T-helper 2 cell treated with Interferon-gamma antibody and Interleukin-4, amounts not matched to agents 5 μg/mL and 100 μg/mL, for 36 hours (primary cell): ENCODE measurements at regions not wholly inside any gene's neighbourhood (a gene's known extent, or its start where the extent isn't known, plus 50 kb on each side); places are given as distances from the start of the nearest gene placed in this dataset.

Source experiments
- DNase-seq: peaks from one replicate; pipeline ENCODE4 v3.0.0; 2021; ENCODE audit warnings: low spot score
- H3K27ac Mint-ChIP-seq: one replicate; pipeline ENCODE4 v1.8.0; 2021; ENCODE audit warnings: mild to moderate bottlenecking, mixed read lengths
- H3K27me3 Mint-ChIP-seq: one replicate; pipeline ENCODE4 v1.8.0; 2021; ENCODE audit warnings: low read depth, mixed read lengths
- H3K36me3 Mint-ChIP-seq: one replicate; pipeline ENCODE4 v1.8.0; 2021; ENCODE audit warnings: low read depth, mixed read lengths
- H3K4me1 Mint-ChIP-seq: one replicate; pipeline ENCODE4 v1.8.0; 2021; ENCODE audit warnings: low read depth, mixed read lengths
- H3K4me3 Mint-ChIP-seq: one replicate; pipeline ENCODE4 v1.8.0; 2022; ENCODE audit warnings: mild to moderate bottlenecking, moderate library complexity, mixed read lengths
- H3K9me3 Mint-ChIP-seq: one replicate; pipeline ENCODE4 v1.8.0; 2021; ENCODE audit warnings: mixed read lengths

GRCh38 chr4:38211885-38212284 lies 251.7 kb downstream of the PTTG2 start:
- H3K27me3 Mint-ChIP-seq, result peaks cover 17% of the 10 kb centered on the region
- H3K9me3 Mint-ChIP-seq, result no peaks in the 10 kb centered on the region
- no peak overlapping the region for H3K27ac Mint-ChIP-seq
- no peaks in the 10 kb centered on the region for H3K4me1 Mint-ChIP-seq
- H3K36me3 Mint-ChIP-seq, result no peaks in the 10 kb centered on the region
- DNase-seq, result no peak
- H3K4me3 Mint-ChIP-seq, result no peak overlapping the region

- Mint-ChIP-seq H3K4me1 (no peaks in the 10 kb centered on the region), H3K9me3 (no peaks in the 10 kb centered on the region), H3K4me3 (no peak overlapping the region), H3K36me3 (no peaks in the 10 kb centered on the region), H3K27me3 (peaks cover 18% of the 10 kb centered on the region), H3K27ac (no peak overlapping the region)
- no peak for DNase-seq
Observed at GRCh38 chr4:38213083-38213805, 253.0 kb downstream of the PTTG2 start.

DNA sequence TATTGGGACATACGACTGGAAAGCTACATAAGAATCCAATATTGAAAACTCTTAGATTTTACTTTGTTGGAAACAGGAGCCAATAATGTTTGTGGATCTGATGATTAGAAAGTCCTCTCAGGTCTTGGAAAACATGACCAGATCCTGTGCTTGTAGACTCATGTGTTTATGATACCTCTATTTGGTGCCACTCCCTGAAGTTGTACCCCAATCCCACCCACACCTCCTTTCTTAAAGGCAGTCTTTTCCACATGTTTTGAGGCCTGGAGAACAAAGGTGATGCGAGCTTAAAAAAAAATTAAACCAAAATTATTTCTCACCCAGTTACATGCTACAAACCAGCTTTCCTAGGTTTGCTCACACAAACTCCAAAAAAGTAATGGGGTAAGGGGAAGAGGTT lies 262.7 kb downstream of the PTTG2 start:
- H3K9me3 Mint-ChIP-seq, result no peaks in the 10 kb centered on the region

DNA sequence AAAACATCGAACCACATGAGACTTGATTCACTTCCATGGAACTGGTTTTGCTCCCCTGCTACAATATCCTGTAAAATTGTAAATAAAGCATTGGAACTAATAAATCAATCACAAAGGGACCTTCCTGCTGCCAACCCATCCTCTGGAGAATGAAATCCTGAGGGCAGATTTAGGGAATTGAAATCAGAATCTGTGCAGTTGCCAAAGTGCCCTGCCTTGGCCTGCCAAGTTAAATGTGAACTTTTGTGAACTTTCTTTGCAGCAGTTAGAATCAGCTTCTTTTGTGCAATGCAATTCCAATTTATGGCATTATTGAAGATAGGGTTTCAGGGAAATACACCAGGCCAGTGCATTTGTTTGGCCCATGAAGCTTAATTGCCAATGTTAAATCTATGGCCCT lies 263.1 kb downstream of the PTTG2 start:
- Mint-ChIP-seq H3K36me3 (no peaks in the 10 kb centered on the region), H3K4me3 (no peak overlapping the region), H3K27me3 (peaks cover 14% of the 10 kb centered on the region), H3K4me1 (no peaks in the 10 kb centered on the region), H3K27ac (no peak overlapping the region), H3K9me3 (no peaks in the 10 kb centered on the region)
- no peak for DNase-seq

More for the DNA sequence above, 262.7 kb downstream of the PTTG2 start:
- DNase-seq, result no peak
- H3K36me3 Mint-ChIP-seq, result no peaks in the 10 kb centered on the region
- H3K4me1 Mint-ChIP-seq, result no peaks in the 10 kb centered on the region
- H3K4me3 Mint-ChIP-seq, result no peak overlapping the region
- no peak overlapping the region for H3K27ac Mint-ChIP-seq
- peaks cover 14% of the 10 kb centered on the region for H3K27me3 Mint-ChIP-seq

- Mint-ChIP-seq H3K9me3 (no peaks in the 10 kb centered on the region), H3K4me3 (no peak overlapping the region), H3K27ac (no peak overlapping the region), H3K27me3 (peaks cover 14% of the 10 kb centered on the region), H3K36me3 (no peaks in the 10 kb centered on the region), H3K4me1 (no peaks in the 10 kb centered on the region)
- DNase-seq, result no peak
Observed at GRCh38 chr4:38223782-38224236, 263.6 kb downstream of the PTTG2 start.

DNA sequence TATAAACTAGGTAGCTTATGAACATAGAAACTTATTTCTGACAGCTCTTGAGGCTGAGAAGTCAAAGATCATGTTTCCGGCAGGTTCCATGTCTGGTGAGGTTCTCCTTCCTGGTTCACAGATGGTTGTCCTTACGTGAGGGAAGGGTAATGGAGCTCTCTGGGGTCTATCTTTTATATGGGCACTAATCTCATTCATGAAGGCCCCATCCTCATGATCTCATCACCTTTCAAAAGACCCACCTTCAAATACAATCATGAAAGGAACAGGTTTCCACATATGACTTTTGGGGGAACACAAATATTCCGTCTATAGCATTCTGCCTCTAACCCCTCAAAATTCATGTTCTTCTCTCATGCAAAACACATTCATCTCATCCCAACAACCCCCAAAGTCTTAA lies 264.7 kb downstream of the PTTG2 start:
- no peak for DNase-seq
- H3K27me3 Mint-ChIP-seq, result peaks cover 13% of the 10 kb centered on the region
- no peaks in the 10 kb centered on the region for H3K36me3 Mint-ChIP-seq
- H3K9me3 Mint-ChIP-seq, result no peaks in the 10 kb centered on the region
- no peak overlapping the region for H3K27ac Mint-ChIP-seq
- no peak overlapping the region for H3K4me3 Mint-ChIP-seq
- no peaks in the 10 kb centered on the region for H3K4me1 Mint-ChIP-seq

GRCh38 chr4:38226170-38226569 lies 266.0 kb downstream of the PTTG2 start:
- Mint-ChIP-seq H3K4me1 (no peaks in the 10 kb centered on the region), H3K9me3 (no peaks in the 10 kb centered on the region), H3K36me3 (no peaks in the 10 kb centered on the region), H3K4me3 (no peak overlapping the region), H3K27ac (no peak overlapping the region), H3K27me3 (peaks cover 11% of the 10 kb centered on the region)
- no peak for DNase-seq

DNA sequence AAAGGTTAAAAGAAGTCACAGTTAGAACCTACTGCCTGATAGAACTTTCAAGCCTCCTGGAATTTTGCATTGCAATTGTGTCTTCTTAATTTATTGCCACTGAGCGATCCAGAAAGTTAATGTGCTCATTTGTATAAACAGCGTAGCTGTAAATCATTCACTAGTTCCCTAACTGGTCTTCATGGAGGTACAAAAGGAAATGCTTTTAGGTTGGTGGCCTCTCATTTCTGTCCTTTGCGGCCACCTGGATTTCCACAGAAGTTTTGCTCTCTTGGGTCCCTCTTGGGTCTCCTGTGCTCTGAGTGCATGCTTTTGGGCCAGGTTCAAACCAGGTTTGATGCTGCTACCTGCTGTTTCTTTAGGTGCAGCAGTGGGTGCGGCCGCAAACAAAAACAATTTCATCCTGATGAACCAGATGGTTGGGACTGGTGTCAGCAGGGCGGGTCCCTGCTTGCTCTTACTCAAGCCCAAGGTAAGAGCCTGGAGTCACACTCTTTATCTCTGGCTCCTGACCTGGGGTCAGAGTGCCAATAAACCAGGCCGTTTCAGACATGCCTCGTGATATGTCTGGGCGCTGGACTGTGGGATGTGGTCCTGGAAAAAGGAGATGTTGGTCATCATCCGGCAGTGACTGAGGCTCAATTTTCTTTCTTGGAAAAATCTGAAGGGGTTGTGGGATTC lies 270.1 kb downstream of the PTTG2 start:
- Mint-ChIP-seq H3K27me3 (peaks cover 9% of the 10 kb centered on the region), H3K9me3 (no peaks in the 10 kb centered on the region), H3K36me3 (no peaks in the 10 kb centered on the region), H3K4me3 (no peak overlapping the region), H3K27ac (no peak overlapping the region), H3K4me1 (no peaks in the 10 kb centered on the region)
- no peak for DNase-seq

DNA sequence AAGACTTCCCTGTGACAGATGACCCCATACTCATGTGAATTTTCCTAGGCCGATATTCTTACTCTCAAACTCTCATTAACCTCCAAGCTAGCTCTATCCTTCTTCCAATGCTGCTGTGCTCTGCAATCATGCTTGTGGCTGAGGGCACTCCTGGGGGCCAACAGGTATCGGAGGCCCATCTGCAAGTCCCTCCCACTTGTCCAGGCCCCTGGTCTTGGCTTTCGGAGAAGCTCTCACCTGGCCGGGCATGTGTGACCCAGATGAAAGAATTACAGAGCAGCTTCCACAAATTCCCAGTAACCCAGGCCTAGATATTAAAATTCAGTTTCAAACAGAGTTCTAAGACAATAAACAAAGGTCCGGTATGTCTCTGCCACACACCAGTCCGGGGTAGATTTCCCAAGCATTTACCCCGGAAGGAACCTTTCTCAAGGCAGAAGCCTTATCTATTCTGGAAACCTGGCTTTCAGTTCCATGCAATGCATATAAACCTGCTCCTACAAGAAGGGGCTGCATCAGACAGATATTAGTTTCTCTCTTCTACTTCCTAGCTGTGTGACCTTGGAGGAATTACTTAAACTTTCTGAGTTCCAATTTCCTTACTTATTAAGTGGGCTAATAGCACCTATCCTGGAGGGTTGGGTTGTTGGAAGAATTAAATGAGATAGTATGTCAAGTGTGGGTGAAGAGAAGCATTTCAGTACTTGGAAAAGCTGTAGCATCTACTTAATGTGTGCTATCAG lies 270.8 kb downstream of the PTTG2 start:
- Mint-ChIP-seq H3K27ac (no peak overlapping the region), H3K9me3 (no peaks in the 10 kb centered on the region), H3K4me1 (no peaks in the 10 kb centered on the region), H3K36me3 (no peaks in the 10 kb centered on the region), H3K27me3 (peaks cover 10% of the 10 kb centered on the region), H3K4me3 (no peak overlapping the region)
- DNase-seq, result no peak

GRCh38 chr4:38231626-38232025 lies 271.4 kb downstream of the PTTG2 start:
- no peaks in the 10 kb centered on the region for H3K9me3 Mint-ChIP-seq
- H3K27me3 Mint-ChIP-seq, result peaks cover 5% of the 10 kb centered on the region
- no peak overlapping the region for H3K27ac Mint-ChIP-seq
- no peak for DNase-seq
- no peak overlapping the region for H3K4me3 Mint-ChIP-seq
- no peaks in the 10 kb centered on the region for H3K4me1 Mint-ChIP-seq
- H3K36me3 Mint-ChIP-seq, result no peaks in the 10 kb centered on the region

GRCh38 chr4:38232741-38233140 lies 272.5 kb downstream of the PTTG2 start:
- Mint-ChIP-seq H3K4me1 (no peaks in the 10 kb centered on the region), H3K9me3 (no peaks in the 10 kb centered on the region), H3K27ac (no peak overlapping the region), H3K4me3 (no peak overlapping the region), H3K36me3 (no peaks in the 10 kb centered on the region), H3K27me3 (peaks cover 2% of the 10 kb centered on the region)
- no peak for DNase-seq

GRCh38 chr4:38233727-38234480 lies 273.7 kb downstream of the PTTG2 start:
- Mint-ChIP-seq H3K36me3 (no peaks in the 10 kb centered on the region), H3K4me1 (no peaks in the 10 kb centered on the region), H3K27me3 (peaks cover 2% of the 10 kb centered on the region), H3K4me3 (no peak overlapping the region), H3K9me3 (no peaks in the 10 kb centered on the region), H3K27ac (no peak overlapping the region)
- DNase-seq, result no peak

DNA sequence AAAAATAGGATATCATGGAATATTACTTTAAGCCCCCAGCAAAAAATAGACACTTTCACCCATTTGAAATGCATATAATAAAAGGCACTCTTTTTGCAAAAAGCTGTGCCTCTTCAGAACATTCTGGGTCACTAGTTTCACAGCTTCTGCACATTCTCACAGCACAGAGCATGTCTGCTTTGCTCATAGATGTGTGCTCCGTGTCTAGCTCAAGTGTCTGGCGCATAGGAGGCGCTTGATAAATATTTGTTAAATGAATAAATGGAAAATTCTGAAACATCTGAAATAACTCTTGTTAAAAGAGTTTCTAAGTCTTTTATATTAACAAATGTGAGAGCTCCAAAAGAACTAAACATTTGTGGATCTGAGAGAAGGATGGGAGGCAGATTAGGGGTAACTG lies 275.2 kb downstream of the PTTG2 start:
- Mint-ChIP-seq H3K9me3 (no peaks in the 10 kb centered on the region), H3K27me3 (peaks cover 5% of the 10 kb centered on the region), H3K27ac (no peak overlapping the region), H3K4me3 (no peak overlapping the region), H3K36me3 (no peaks in the 10 kb centered on the region), H3K4me1 (no peaks in the 10 kb centered on the region)
- DNase-seq, result no peak

DNA sequence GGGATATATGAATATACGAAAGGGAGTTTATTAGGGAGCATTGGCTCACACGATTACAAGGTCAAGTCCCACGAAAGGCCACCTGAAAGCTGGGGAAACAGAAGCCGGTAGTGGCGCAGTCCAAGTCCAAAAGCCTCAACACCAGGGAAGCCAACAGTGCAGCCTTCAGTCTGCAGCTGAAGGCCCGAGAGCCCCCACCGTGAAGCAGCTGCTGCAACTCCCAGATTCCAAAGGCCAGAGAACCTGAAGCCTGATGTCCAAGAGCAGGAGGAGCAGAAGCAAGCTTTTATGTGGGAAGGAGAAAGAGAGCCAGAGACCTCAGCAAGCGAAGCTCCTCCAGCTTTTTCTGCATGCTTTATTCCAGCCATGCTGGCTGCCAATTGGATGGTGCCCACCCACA lies 275.8 kb downstream of the PTTG2 start:
- Mint-ChIP-seq H3K9me3 (no peaks in the 10 kb centered on the region), H3K4me1 (no peaks in the 10 kb centered on the region)

More for the DNA sequence above, 275.8 kb downstream of the PTTG2 start:
- DNase-seq, result no peak
- Mint-ChIP-seq H3K27ac (no peak overlapping the region), H3K4me3 (no peak overlapping the region), H3K27me3 (peaks cover 5% of the 10 kb centered on the region), H3K36me3 (no peaks in the 10 kb centered on the region)
